WTC11 (cell line): ENCODE measurements at regions not wholly inside any gene's neighbourhood (a gene's known extent, or its start where the extent isn't known, plus 50 kb on each side); places are given as distances from the start of the nearest gene placed in this dataset.

Source experiments
- ATAC-seq: fragments of 200-7000 bp; cut with Tn5 transposase; 2 replicates; pipeline ENCODE4 v1.10.0; 2021; ENCODE audit warnings: mild to moderate bottlenecking, moderate library complexity
- CTCF ChIA-PET: fragments of 300-600 bp; sonication (Branson Sonifier 250); formaldehyde crosslinking; loops from one replicate; lab custom pipeline; 2021; ENCODE audit warnings: antibody characterized with exemption; lab: Charles Lee
- POLR2A ChIA-PET: fragments of 350-600 bp; sonication (Branson Sonifier 250); formaldehyde crosslinking; loops from one replicate; lab custom pipeline; 2021; ENCODE audit warnings: antibody characterized with exemption; lab: Charles Lee
- DNase-seq: peaks from one replicate; pipeline ENCODE4 v3.0.0; 2021; ENCODE audit warnings: low spot score
- H3K27ac Mint-ChIP-seq: 2 replicates; pipeline ENCODE4 v1.8.0; 2021; ENCODE audit warnings: mixed read lengths
- H3K27me3 Mint-ChIP-seq: 2 replicates; pipeline ENCODE4 v1.8.0; 2021; ENCODE audit warnings: low read depth, mild to moderate bottlenecking, moderate library complexity, mixed read lengths
- H3K36me3 Mint-ChIP-seq: 2 replicates; pipeline ENCODE4 v1.8.0; 2021; ENCODE audit warnings: mixed read lengths
- H3K4me1 Mint-ChIP-seq: 2 replicates; pipeline ENCODE4 v1.8.0; 2022; ENCODE audit warnings: mixed read lengths
- H3K4me3 Mint-ChIP-seq: 2 replicates; pipeline ENCODE4 v1.8.0; 2021; ENCODE audit warnings: mild to moderate bottlenecking, moderate library complexity, mixed read lengths
- H3K9me3 Mint-ChIP-seq: 2 replicates; pipeline ENCODE4 v1.8.0; 2021; ENCODE audit warnings: mixed read lengths
- FOXJ3 ChIP-seq: sonication (generic); formaldehyde crosslinking; IDR thresholded peaks from 2 replicates; pipeline ENCODE4 v1.9.0; 2021; ENCODE audit warnings: missing genetic modification reagents, mild to moderate bottlenecking, borderline replicate concordance
- FOXP1 ChIP-seq: sonication (generic); formaldehyde crosslinking; IDR thresholded peaks from 2 replicates; pipeline ENCODE4 v1.8.0; 2022; ENCODE audit warnings: missing genetic modification reagents, mild to moderate bottlenecking, moderate library complexity, borderline replicate concordance
- IRF2 ChIP-seq: sonication (generic); formaldehyde crosslinking; IDR thresholded peaks from 2 replicates; pipeline ENCODE4 v1.8.0; 2022; ENCODE audit warnings: low read depth, missing genetic modification reagents, borderline replicate concordance
- MXD4 ChIP-seq: fragments of 250-450 bp; sonication (Bioruptor Pico); IDR thresholded peaks from 2 replicates; pipeline ENCODE4 v1.8.0; 2021; ENCODE audit warnings: mild to moderate bottlenecking, moderate library complexity, borderline replicate concordance
- NFYB ChIP-seq: sonication (generic); formaldehyde crosslinking; conservative IDR thresholded peaks from 2 replicates; pipeline ENCODE4 v1.8.0; 2022; ENCODE audit warnings: low read depth, missing genetic modification reagents
- NR1H2 ChIP-seq: sonication (generic); formaldehyde crosslinking; IDR thresholded peaks from 2 replicates; pipeline ENCODE4 v1.9.0; 2021; ENCODE audit warnings: mild to moderate bottlenecking, moderate library complexity, missing genetic modification reagents
- RELA ChIP-seq: sonication (generic); formaldehyde crosslinking; IDR thresholded peaks from 2 replicates; pipeline ENCODE4 v1.8.1; 2022; ENCODE audit warnings: missing genetic modification reagents, mild to moderate bottlenecking, borderline replicate concordance
- ZBTB21 ChIP-seq: sonication (generic); formaldehyde crosslinking; IDR thresholded peaks from 2 replicates; pipeline ENCODE4 v1.8.1; 2023; ENCODE audit warnings: mild to moderate bottlenecking, missing genetic modification reagents, borderline replicate concordance
- ZNF121 ChIP-seq: sonication (generic); formaldehyde crosslinking; IDR thresholded peaks from 2 replicates; pipeline ENCODE4 v1.8.0; 2023; ENCODE audit warnings: missing genetic modification reagents
- ZNF317 ChIP-seq: sonication (generic); formaldehyde crosslinking; IDR thresholded peaks from 2 replicates; pipeline ENCODE4 v1.8.1; 2023; ENCODE audit warnings: low read depth, mild to moderate bottlenecking, moderate library complexity, missing genetic modification reagents, borderline replicate concordance
- TF ChIP-seq, protein P1 (sequence below): sonication (generic); formaldehyde crosslinking; IDR thresholded peaks from 2 replicates; pipeline ENCODE4 v1.8.1; 2023; ENCODE audit warnings: mild to moderate bottlenecking, missing genetic modification reagents
- TF ChIP-seq, protein P2 (sequence below): sonication (generic); formaldehyde crosslinking; IDR thresholded peaks from 2 replicates; pipeline ENCODE4 v1.8.1; 2023; ENCODE audit warnings: mild to moderate bottlenecking, moderate library complexity, missing genetic modification reagents
- TF ChIP-seq, protein P3 (sequence below): sonication (generic); formaldehyde crosslinking; IDR thresholded peaks from 2 replicates; pipeline ENCODE4 v1.8.0; 2022; ENCODE audit warnings: mild to moderate bottlenecking, missing genetic modification reagents
- TF ChIP-seq, protein P4 (sequence below): sonication (generic); formaldehyde crosslinking; IDR thresholded peaks from 2 replicates; pipeline ENCODE4 v1.8.0; 2022; ENCODE audit warnings: mild to moderate bottlenecking, missing genetic modification reagents
- TF ChIP-seq, protein P5 (sequence below): sonication (generic); formaldehyde crosslinking; conservative IDR thresholded peaks from 2 replicates; pipeline ENCODE4 v1.8.1; 2023; ENCODE audit warnings: mild to moderate bottlenecking, low read depth, missing genetic modification reagents, moderate library complexity
- TF ChIP-seq, protein P6 (sequence below): fragments of 250-450 bp; sonication (Bioruptor Pico); IDR thresholded peaks from 2 replicates; pipeline ENCODE4 v1.9.0; 2021; ENCODE audit warnings: moderate library complexity, mild to moderate bottlenecking, inconsistent platforms, borderline replicate concordance
- TF ChIP-seq, protein P7 (sequence below): sonication (generic); formaldehyde crosslinking; IDR thresholded peaks from 2 replicates; pipeline ENCODE4 v1.8.0; 2022; ENCODE audit warnings: mild to moderate bottlenecking, missing genetic modification reagents

DNA sequence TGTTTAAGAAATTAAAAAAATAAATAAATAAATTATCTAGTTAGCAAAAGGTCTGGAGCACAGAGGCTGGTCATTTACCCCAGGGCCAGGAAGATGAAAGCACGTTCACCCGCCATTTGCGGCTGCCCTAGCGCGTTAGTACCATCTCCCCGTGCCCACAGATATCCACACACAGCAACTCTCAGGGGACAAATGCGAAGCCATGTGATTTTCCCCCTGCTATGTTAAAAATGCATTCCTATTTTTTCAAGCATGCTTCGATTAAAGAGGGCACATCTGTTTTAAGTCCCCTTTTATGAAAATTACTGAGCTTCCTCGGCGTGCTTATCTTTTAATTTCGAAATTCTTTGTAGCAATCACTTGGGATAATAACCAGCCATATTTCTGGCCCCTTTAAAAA lies 56.9 kb upstream of the PIWIL1 start:
- Mint-ChIP-seq H3K4me3 (no peak overlapping the region), H3K27ac (no peak overlapping the region), H3K36me3 (peaks cover 43% of the 10 kb centered on the region), H3K9me3 (peaks cover 56% of the 10 kb centered on the region), H3K4me1 (no peaks in the 10 kb centered on the region), H3K27me3 (peaks cover 13% of the 10 kb centered on the region)
- ATAC-seq (no peak), DNase-seq (no peak)
- POLR2A ChIA-PET = no interaction called here
- CTCF ChIA-PET = interaction anchor here (0.7 to 2.1 kb wide), 25 partner anchors 9 to 468 kb away, joined by 3 to 10 read pairs (median 4); no protein-coding TSS in a partner anchor
- TF ChIP-seq FOXJ3 (CRISPR knock-in tag) (no peak), ZNF317 (no peak), FOXP1 (CRISPR knock-in tag) (no peak), NFYB (CRISPR knock-in tag) (no peak), ZNF121 (CRISPR knock-in tag) (no peak), NR1H2 (CRISPR knock-in tag) (no peak), RELA (CRISPR knock-in tag) (no peak), ZBTB21 (no peak), IRF2 (no peak), MXD4 (CRISPR knock-in tag) (no peak)
- TF ChIP-seq, protein P1, sequence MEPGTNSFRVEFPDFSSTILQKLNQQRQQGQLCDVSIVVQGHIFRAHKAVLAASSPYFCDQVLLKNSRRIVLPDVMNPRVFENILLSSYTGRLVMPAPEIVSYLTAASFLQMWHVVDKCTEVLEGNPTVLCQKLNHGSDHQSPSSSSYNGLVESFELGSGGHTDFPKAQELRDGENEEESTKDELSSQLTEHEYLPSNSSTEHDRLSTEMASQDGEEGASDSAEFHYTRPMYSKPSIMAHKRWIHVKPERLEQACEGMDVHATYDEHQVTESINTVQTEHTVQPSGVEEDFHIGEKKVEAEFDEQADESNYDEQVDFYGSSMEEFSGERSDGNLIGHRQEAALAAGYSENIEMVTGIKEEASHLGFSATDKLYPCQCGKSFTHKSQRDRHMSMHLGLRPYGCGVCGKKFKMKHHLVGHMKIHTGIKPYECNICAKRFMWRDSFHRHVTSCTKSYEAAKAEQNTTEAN (CRISPR knock-in tag) = no peak
- TF ChIP-seq, protein P2, sequence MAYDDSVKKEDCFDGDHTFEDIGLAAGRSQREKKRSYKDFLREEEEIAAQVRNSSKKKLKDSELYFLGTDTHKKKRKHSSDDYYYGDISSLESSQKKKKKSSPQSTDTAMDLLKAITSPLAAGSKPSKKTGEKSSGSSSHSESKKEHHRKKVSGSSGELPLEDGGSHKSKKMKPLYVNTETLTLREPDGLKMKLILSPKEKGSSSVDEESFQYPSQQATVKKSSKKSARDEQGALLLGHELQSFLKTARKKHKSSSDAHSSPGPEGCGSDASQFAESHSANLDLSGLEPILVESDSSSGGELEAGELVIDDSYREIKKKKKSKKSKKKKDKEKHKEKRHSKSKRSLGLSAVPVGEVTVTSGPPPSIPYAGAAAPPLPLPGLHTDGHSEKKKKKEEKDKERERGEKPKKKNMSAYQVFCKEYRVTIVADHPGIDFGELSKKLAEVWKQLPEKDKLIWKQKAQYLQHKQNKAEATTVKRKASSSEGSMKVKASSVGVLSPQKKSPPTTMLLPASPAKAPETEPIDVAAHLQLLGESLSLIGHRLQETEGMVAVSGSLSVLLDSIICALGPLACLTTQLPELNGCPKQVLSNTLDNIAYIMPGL (CRISPR knock-in tag) = no peak
- TF ChIP-seq, protein P3, sequence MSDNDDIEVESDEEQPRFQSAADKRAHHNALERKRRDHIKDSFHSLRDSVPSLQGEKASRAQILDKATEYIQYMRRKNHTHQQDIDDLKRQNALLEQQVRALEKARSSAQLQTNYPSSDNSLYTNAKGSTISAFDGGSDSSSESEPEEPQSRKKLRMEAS (CRISPR knock-in tag) = no peak
- TF ChIP-seq, protein P4, sequence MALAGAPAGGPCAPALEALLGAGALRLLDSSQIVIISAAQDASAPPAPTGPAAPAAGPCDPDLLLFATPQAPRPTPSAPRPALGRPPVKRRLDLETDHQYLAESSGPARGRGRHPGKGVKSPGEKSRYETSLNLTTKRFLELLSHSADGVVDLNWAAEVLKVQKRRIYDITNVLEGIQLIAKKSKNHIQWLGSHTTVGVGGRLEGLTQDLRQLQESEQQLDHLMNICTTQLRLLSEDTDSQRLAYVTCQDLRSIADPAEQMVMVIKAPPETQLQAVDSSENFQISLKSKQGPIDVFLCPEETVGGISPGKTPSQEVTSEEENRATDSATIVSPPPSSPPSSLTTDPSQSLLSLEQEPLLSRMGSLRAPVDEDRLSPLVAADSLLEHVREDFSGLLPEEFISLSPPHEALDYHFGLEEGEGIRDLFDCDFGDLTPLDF = no peak
- TF ChIP-seq, protein P5, sequence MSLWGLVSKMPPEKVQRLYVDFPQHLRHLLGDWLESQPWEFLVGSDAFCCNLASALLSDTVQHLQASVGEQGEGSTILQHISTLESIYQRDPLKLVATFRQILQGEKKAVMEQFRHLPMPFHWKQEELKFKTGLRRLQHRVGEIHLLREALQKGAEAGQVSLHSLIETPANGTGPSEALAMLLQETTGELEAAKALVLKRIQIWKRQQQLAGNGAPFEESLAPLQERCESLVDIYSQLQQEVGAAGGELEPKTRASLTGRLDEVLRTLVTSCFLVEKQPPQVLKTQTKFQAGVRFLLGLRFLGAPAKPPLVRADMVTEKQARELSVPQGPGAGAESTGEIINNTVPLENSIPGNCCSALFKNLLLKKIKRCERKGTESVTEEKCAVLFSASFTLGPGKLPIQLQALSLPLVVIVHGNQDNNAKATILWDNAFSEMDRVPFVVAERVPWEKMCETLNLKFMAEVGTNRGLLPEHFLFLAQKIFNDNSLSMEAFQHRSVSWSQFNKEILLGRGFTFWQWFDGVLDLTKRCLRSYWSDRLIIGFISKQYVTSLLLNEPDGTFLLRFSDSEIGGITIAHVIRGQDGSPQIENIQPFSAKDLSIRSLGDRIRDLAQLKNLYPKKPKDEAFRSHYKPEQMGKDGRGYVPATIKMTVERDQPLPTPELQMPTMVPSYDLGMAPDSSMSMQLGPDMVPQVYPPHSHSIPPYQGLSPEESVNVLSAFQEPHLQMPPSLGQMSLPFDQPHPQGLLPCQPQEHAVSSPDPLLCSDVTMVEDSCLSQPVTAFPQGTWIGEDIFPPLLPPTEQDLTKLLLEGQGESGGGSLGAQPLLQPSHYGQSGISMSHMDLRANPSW (CRISPR knock-in tag) = no peak
- TF ChIP-seq, protein P6, sequence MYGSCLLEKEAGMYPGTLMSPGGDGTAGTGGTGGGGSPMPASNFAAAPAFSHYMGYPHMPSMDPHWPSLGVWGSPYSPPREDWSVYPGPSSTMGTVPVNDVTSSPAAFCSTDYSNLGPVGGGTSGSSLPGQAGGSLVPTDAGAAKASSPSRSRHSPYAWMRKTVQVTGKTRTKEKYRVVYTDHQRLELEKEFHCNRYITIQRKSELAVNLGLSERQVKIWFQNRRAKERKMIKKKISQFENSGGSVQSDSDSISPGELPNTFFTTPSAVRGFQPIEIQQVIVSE (CRISPR knock-in tag) = no peak
- TF ChIP-seq, protein P7, sequence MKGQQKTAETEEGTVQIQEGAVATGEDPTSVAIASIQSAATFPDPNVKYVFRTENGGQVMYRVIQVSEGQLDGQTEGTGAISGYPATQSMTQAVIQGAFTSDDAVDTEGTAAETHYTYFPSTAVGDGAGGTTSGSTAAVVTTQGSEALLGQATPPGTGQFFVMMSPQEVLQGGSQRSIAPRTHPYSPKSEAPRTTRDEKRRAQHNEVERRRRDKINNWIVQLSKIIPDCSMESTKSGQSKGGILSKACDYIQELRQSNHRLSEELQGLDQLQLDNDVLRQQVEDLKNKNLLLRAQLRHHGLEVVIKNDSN (CRISPR knock-in tag) = no peak
